Neuronal stem cell (in vitro differentiated cells): ENCODE measurements at regions not wholly inside any gene's neighbourhood (a gene's known extent, or its start where the extent isn't known, plus 50 kb on each side); places are given as distances from the start of the nearest gene placed in this dataset.

Experiments
- DNase-seq: peaks from one replicate; pipeline ENCODE4 v3.0.0-alpha.2; 2013; ENCODE audit warnings: low spot score
- H2AFZ ChIP-seq: one replicate; pipeline ENCODE4 v1.6.1; 2013; ENCODE audit warnings: mild to moderate bottlenecking, low read length, inconsistent platforms
- H2AK5ac ChIP-seq: 2 replicates; pipeline ENCODE4 v1.6.1; 2013; ENCODE audit warnings: low read depth, mild to moderate bottlenecking, inconsistent platforms, low read length, moderate library complexity, mixed read lengths
- H2BK120ac ChIP-seq: 2 replicates; pipeline ENCODE4 v1.6.1; 2013; ENCODE audit warnings: low read depth, mild to moderate bottlenecking, inconsistent platforms, low read length, moderate library complexity, mixed read lengths
- H2BK12ac ChIP-seq: one replicate; pipeline ENCODE4 v1.6.1; 2013; ENCODE audit warnings: low read length, inconsistent platforms
- H2BK15ac ChIP-seq: 2 replicates; pipeline ENCODE4 v1.6.1; 2013; ENCODE audit warnings: mild to moderate bottlenecking, low read length, inconsistent platforms, mixed read lengths
- H2BK5ac ChIP-seq: one replicate; pipeline ENCODE4 v1.6.1; 2013; ENCODE audit warnings: inconsistent platforms, mild to moderate bottlenecking, low read length, moderate library complexity
- H3K14ac ChIP-seq: one replicate; pipeline ENCODE4 v1.6.1; 2013; ENCODE audit warnings: low read length, inconsistent platforms
- H3K18ac ChIP-seq: 2 replicates; pipeline ENCODE4 v1.6.1; 2013; ENCODE audit warnings: low read length, inconsistent platforms
- H3K23ac ChIP-seq: 2 replicates; pipeline ENCODE4 v1.6.1; 2013; ENCODE audit warnings: low read depth, mild to moderate bottlenecking, mixed read lengths, low read length, inconsistent platforms; ENCODE audit not compliant: poor library complexity
- H3K27ac ChIP-seq: replicated peaks from 3 replicates; pipeline ENCODE4 v1.5.1; 2013; ENCODE audit warnings: low read length, inconsistent platforms
- H3K27me3 ChIP-seq, 3 experiments: 2 replicates each; pipeline ENCODE4 v1.6.1; 2013; ENCODE audit warnings: low read length in 3 of 3, mild to moderate bottlenecking in 2 of 3, inconsistent platforms in 1 of 3, low read depth in 1 of 3, mixed read lengths in 1 of 3, moderate library complexity in 1 of 3; ENCODE audit not compliant: control insufficient read depth in 3 of 3, insufficient read depth in 3 of 3
- H3K36me3 ChIP-seq, 2 donors: replicated peaks in 1 of 2; 2 replicates each; pipeline ENCODE4 v1.6.1; 2013; ENCODE audit warnings: low read length in 2 of 2; ENCODE audit not compliant: control insufficient read depth in 2 of 2, insufficient read depth in 2 of 2
- H3K4ac ChIP-seq: 2 replicates; pipeline ENCODE4 v1.6.1; 2013; ENCODE audit warnings: inconsistent platforms, mild to moderate bottlenecking, low read length, moderate library complexity
- H3K4me1 ChIP-seq, 2 donors: 1 replicate in 1 of 2; 2 replicates in 1 of 2; pipeline ENCODE4 v1.6.1; 2013; ENCODE audit warnings: low read length in 2 of 2, low read depth in 1 of 2; ENCODE audit not compliant: control insufficient read depth in 2 of 2, insufficient read depth in 1 of 2
- H3K4me2 ChIP-seq: one replicate; pipeline ENCODE4 v1.6.1; 2013; ENCODE audit warnings: mild to moderate bottlenecking, low read length, inconsistent platforms; ENCODE audit not compliant: insufficient read depth, poor library complexity, severe bottlenecking
- H3K4me3 ChIP-seq, 2 donors: 2 replicates each; pipeline ENCODE4 v1.5.1; 2013; ENCODE audit warnings: low read length in 2 of 2, mild to moderate bottlenecking in 2 of 2, inconsistent platforms in 1 of 2, moderate library complexity in 1 of 2
- H3K79me1 ChIP-seq: one replicate; pipeline ENCODE4 v1.6.1; 2013; ENCODE audit warnings: low read depth, mild to moderate bottlenecking, inconsistent platforms, low read length, moderate library complexity
- H3K9ac ChIP-seq: one replicate; pipeline ENCODE4 v1.6.1; 2013; ENCODE audit warnings: mild to moderate bottlenecking, low read depth, low read length, inconsistent platforms; ENCODE audit not compliant: poor library complexity
- H3K9me3 ChIP-seq, 2 donors: replicated peaks in 1 of 2; 2 replicates each; pipeline versions ENCODE3 to v1.6.1; 2013; ENCODE audit warnings: low read length in 2 of 2, mild to moderate bottlenecking in 2 of 2, inconsistent platforms in 1 of 2, low read depth in 1 of 2, mixed read lengths in 1 of 2, moderate library complexity in 1 of 2; ENCODE audit not compliant: control insufficient read depth in 2 of 2, insufficient read depth in 1 of 2
- H4K8ac ChIP-seq: one replicate; pipeline ENCODE4 v1.6.1; 2013; ENCODE audit warnings: low read depth, mild to moderate bottlenecking, inconsistent platforms, low read length, moderate library complexity
- H4K91ac ChIP-seq: one replicate; pipeline ENCODE4 v1.6.1; 2013; ENCODE audit warnings: low read length, low read depth, mild to moderate bottlenecking, inconsistent platforms; ENCODE audit not compliant: poor library complexity
- WGBS, 2 donors: extraction: QIAGEN DNeasy Blood & Tissue Kit; methylation state at CpG; one replicate each; pipeline ENCODE4 v1.1.7; 2013; ENCODE audit warnings: missing lambda C conversion rate in 2 of 2, mixed read lengths in 1 of 2; ENCODE audit not compliant: insufficient read length in 2 of 2, insufficient replicate concordance in 1 of 2; ENCODE audit errors: extremely low coverage in 2 of 2; 5-methylcytosine and 5-hydroxymethylcytosine counted together

DNA sequence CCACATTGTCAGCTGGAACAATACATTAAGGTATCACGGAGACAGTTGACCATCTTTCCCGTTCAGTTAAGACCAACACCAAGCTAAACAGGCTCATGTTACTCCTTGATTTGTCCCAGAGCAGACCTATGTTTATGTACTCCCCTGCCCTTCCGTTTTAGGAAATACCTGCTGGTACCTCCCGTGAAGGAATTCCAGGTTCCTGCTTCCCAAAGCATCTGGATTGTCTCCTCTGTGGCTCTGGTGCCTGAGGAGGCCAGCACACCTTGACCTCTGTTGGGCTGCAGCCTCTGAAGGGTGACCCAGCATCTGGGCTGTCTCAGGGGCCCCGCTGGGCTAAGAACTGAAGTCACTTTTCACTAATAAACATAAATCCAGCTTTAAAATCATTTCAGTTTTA, 647.8 kb upstream of the MARCKS start:
- Histone ChIP-seq H3K9me3 (no peaks in the 10 kb centered on the region), H4K91ac (no peak overlapping the region), H3K18ac (no peak overlapping the region), H3K4ac (no peak overlapping the region), H3K4me3 (no peak overlapping the region), H3K4me2 (no peak overlapping the region), H4K8ac (no peak overlapping the region), H3K36me3 (no peaks in the 10 kb centered on the region), H2AK5ac (no peak overlapping the region), H3K23ac (no peak overlapping the region), H2BK120ac (no peak overlapping the region), H3K14ac (no peak overlapping the region), H2AFZ (no peak overlapping the region), H3K4me1 (no peaks in the 10 kb centered on the region), H2BK12ac (no peak overlapping the region), H3K27me3 (no peaks in the 10 kb centered on the region), H2BK15ac (no peak overlapping the region), H3K9ac (no peak overlapping the region), H3K27ac (no peak overlapping the region), H2BK5ac (no peak overlapping the region), H3K79me1 (no peaks in the 10 kb centered on the region)
- no CpG with 5 or more reads among the region's 5 CpGs for WGBS, 2 donors
- no peak for DNase-seq

DNA sequence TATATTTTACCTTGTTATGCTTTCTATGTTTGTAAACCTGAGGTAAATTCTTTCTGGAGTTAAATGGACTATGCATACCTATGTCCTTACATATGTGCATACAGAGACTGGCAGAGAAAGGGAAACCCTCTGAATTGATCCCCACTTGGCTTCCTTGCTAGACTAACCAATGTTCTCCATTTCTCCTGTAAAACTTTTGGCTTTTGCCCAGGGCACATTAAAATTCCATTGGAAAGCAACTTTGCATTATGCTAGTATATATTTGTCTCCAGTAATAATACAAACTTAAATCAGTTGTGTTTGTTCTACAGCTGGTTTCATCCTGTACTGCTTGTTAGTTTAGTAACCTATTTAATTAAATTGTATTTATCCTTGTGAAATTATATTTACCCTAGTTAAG, 646.0 kb upstream of the MARCKS start:
- H3K36me3 ChIP-seq = no peaks in the 10 kb centered on the region
- H2BK12ac ChIP-seq = no peak overlapping the region
- no peaks in the 10 kb centered on the region for H3K9me3 ChIP-seq
- no peaks in the 10 kb centered on the region for H3K79me1 ChIP-seq
- H2BK15ac ChIP-seq = no peak overlapping the region
- H3K9ac ChIP-seq = no peak overlapping the region
- H2AFZ ChIP-seq = no peak overlapping the region
- no peak overlapping the region for H4K91ac ChIP-seq
- H3K4ac ChIP-seq = no peak overlapping the region
- H2BK5ac ChIP-seq = no peak overlapping the region
- no peaks in the 10 kb centered on the region for H3K4me1 ChIP-seq
- no peak overlapping the region for H2BK120ac ChIP-seq
- H3K14ac ChIP-seq = no peak overlapping the region
- no peak overlapping the region for H3K27ac ChIP-seq
- no peaks in the 10 kb centered on the region for H3K27me3 ChIP-seq
- no peak overlapping the region for H2AK5ac ChIP-seq
- no peak overlapping the region for H4K8ac ChIP-seq
- no peak overlapping the region for H3K18ac ChIP-seq
- no peak overlapping the region for H3K4me2 ChIP-seq
- no peak overlapping the region for H3K23ac ChIP-seq
- no peak overlapping the region for H3K4me3 ChIP-seq
- DNase-seq = no peak

DNA sequence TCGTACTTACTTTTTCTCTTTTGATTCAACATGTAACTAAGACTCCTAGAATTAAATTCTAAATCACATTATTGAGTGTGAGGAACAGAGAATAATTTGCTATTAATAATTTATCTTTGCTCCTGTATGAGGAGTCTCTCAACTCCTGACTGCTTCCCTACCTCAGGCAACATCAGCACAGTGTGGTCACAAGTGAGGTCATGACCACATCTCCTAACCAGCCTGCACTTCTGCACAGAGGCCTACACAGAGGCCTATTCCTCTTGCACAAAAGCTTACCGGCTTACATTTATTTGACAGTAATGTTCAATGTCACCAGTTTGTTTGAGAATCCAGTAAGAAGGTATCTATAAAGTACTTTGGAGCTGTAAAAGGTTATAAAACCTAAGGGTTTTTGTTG, 637.4 kb upstream of the MARCKS start:
- H3K79me1 ChIP-seq = no peaks in the 10 kb centered on the region
- H4K91ac ChIP-seq = no peak overlapping the region
- H2AFZ ChIP-seq = no peak overlapping the region
- H3K14ac ChIP-seq = no peak overlapping the region
- H3K4me3 ChIP-seq = no peak overlapping the region
- no peak overlapping the region for H2AK5ac ChIP-seq
- no peak overlapping the region for H2BK5ac ChIP-seq
- no peak overlapping the region for H2BK15ac ChIP-seq
- no peak overlapping the region for H4K8ac ChIP-seq
- no peak overlapping the region for H2BK120ac ChIP-seq
- no peak for DNase-seq
- H3K4me1 ChIP-seq = no peaks in the 10 kb centered on the region
- H3K4ac ChIP-seq = no peak overlapping the region
- H3K4me2 ChIP-seq = no peak overlapping the region
- no CpG with 5 or more reads among the region's 2 CpGs for WGBS, 2 donors
- no peaks in the 10 kb centered on the region for H3K36me3 ChIP-seq
- no peak overlapping the region for H3K23ac ChIP-seq
- H3K27me3 ChIP-seq = no peaks in the 10 kb centered on the region
- no peak overlapping the region for H3K9ac ChIP-seq
- peaks cover 4 to 5% of the 10 kb centered on the region in 2 donors for H3K9me3 ChIP-seq
- no peak overlapping the region for H3K27ac ChIP-seq
- no peak overlapping the region for H2BK12ac ChIP-seq
- no peak overlapping the region for H3K18ac ChIP-seq

DNA sequence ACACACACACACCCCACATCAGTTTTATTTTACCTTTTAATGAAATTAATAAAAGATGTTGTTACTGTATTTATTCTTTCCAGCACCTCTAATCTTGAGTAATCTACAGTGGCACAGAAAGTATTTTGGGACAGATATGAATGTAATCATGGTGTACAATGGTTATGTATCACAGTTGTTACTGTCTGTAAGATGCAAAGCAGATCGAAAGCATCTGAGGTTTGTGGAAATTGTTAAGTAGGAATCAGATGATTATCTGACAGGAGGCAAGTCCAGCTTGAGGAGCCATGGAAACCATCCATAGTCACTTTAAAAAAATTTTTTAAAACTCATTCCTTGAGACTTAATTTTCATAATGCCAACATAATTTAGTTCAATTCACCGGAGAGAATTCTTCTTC, 636.3 kb upstream of the MARCKS start:
- H3K9me3 ChIP-seq = peaks cover 4 to 9% of the 10 kb centered on the region in 2 donors
- no peak overlapping the region for H4K91ac ChIP-seq
- no peak overlapping the region for H3K14ac ChIP-seq
- no peaks in the 10 kb centered on the region for H3K79me1 ChIP-seq
- no peaks in the 10 kb centered on the region for H3K27me3 ChIP-seq
- no peak for DNase-seq
- no peak overlapping the region for H2BK5ac ChIP-seq
- no peaks in the 10 kb centered on the region for H3K4me1 ChIP-seq
- H3K4ac ChIP-seq = no peak overlapping the region
- no peak overlapping the region for H2BK15ac ChIP-seq
- no peak overlapping the region for H3K27ac ChIP-seq
- H2AFZ ChIP-seq = no peak overlapping the region
- no peak overlapping the region for H3K18ac ChIP-seq
- no peak overlapping the region for H3K4me2 ChIP-seq
- no peak overlapping the region for H3K4me3 ChIP-seq
- H3K36me3 ChIP-seq = no peaks in the 10 kb centered on the region
- no peak overlapping the region for H3K9ac ChIP-seq
- H2BK12ac ChIP-seq = no peak overlapping the region
- no peak overlapping the region for H2BK120ac ChIP-seq
- H3K23ac ChIP-seq = no peak overlapping the region
- H4K8ac ChIP-seq = no peak overlapping the region
- WGBS, 2 donors = no CpG with 5 or more reads among the region's 2 CpGs
- no peak overlapping the region for H2AK5ac ChIP-seq
